Cerebellar cortex (tissue), 1 donor: ENCODE measurements at regions not wholly inside any gene's neighbourhood (a gene's known extent, or its start where the extent isn't known, plus 50 kb on each side); places are given as distances from the start of the nearest gene placed in this dataset.

Experiments
- DNase-seq: peaks from one replicate; pipeline ENCODE4 v3.0.0-alpha.2; 2015; ENCODE audit warnings: low spot score

- DNase-seq: no peak
These were observed 257.7 kb downstream of the DIPK2A start for GRCh38 chr3:144229330-144229729.

- peak; percentile 72 for DNase-seq
These were observed 258.3 kb downstream of the DIPK2A start for GRCh38 chr3:144229953-144230352.

GRCh38 chr3:144235489-144235888, 263.9 kb downstream of the DIPK2A start:
- DNase-seq: peak; percentile 51

GRCh38 chr3:144237351-144237750, 265.7 kb downstream of the DIPK2A start:
- DNase-seq: peak; percentile 40

GRCh38 chr3:144241404-144241803, 269.8 kb downstream of the DIPK2A start:
- no peak for DNase-seq

GRCh38 chr3:144242747-144243146, 271.1 kb downstream of the DIPK2A start:
- DNase-seq: no peak

- DNase-seq: no peak
These were observed 273.0 kb downstream of the DIPK2A start for GRCh38 chr3:144244662-144245061.

- DNase-seq: no peak
These were observed 281.3 kb downstream of the DIPK2A start for GRCh38 chr3:144252896-144253295.

GRCh38 chr3:144257381-144257780, 285.8 kb downstream of the DIPK2A start:
- no peak for DNase-seq

GRCh38 chr3:144259267-144259666, 287.6 kb downstream of the DIPK2A start:
- no peak for DNase-seq

- DNase-seq: no peak
These were observed 292.1 kb downstream of the DIPK2A start for GRCh38 chr3:144263706-144264105.

- DNase-seq: no peak
These were observed 292.7 kb downstream of the DIPK2A start for GRCh38 chr3:144264350-144264749.

- no peak for DNase-seq
These were observed 293.2 kb downstream of the DIPK2A start for GRCh38 chr3:144264794-144265193.

- peak; percentile 74 for DNase-seq
These were observed 294.0 kb downstream of the DIPK2A start for GRCh38 chr3:144265542-144266100.

- no peak for DNase-seq
These were observed 298.5 kb downstream of the DIPK2A start for GRCh38 chr3:144270100-144270499.

GRCh38 chr3:144272680-144273079, 301.1 kb downstream of the DIPK2A start:
- DNase-seq: no peak

- DNase-seq: no peak
These were observed 302.0 kb downstream of the DIPK2A start for GRCh38 chr3:144273601-144274000.

GRCh38 chr3:144275005-144275404, 303.4 kb downstream of the DIPK2A start:
- DNase-seq: no peak

GRCh38 chr3:144282313-144282712, 310.7 kb downstream of the DIPK2A start:
- DNase-seq: no peak

- no peak for DNase-seq
These were observed 314.8 kb downstream of the DIPK2A start for GRCh38 chr3:144286235-144286910.

GRCh38 chr3:144287001-144287400, 315.4 kb downstream of the DIPK2A start:
- DNase-seq: no peak

GRCh38 chr3:144289057-144289456, 317.4 kb downstream of the DIPK2A start:
- no peak for DNase-seq

GRCh38 chr3:144294659-144295538, 323.3 kb downstream of the DIPK2A start:
- DNase-seq: no peak
